C1 segment of cervical spinal cord (tissue), 14 donors: ENCODE measurements at regions not wholly inside any gene's neighbourhood (a gene's known extent, or its start where the extent isn't known, plus 50 kb on each side); places are given as distances from the start of the nearest gene placed in this dataset.
A peak's percentile ranks its signal among the peaks of the same experiment; 100 is the strongest.

Experiments
- DNase-seq, 14 donors: peaks; one replicate each; lab custom pipeline; 2025; lab: John Stamatoyannopoulos, UW

- DNase-seq: no peak
Observed at GRCh38 chr1:22245726-22246125, 102.8 kb upstream of the WNT4 start.

DNA sequence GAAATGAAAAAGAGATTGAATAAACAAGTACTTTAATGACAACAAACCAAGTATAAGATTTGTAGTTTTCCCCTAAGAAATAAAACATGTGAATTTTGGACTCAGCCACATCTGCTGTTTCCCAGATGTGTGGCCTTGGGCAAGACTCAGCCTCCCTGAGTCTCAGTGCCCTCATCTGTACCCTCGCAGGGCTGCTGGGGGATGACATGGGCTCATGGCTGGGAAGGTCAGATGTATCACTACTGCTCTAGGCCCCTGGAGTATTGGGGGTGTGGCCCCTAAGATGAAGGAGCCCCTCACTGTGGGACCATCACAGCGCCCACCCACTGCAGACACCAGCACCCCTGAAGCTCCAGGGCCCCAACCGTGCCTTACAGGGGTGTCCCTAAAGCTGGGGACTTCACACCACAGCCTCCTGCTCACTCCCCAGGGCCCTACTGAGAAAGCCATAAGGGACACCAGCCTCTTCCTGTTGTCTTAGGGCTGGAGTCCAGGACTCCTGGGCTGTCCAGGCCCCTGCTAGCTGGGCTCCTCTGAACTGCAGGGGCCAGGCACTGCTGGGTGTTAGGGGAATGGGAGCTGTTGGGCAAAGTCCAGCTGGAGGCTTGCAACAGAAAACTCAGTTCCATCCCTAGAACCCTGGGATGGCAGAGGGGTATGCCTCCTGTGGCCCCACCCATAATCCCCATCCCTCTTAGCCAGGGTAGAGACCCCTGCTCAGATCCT lies 104.0 kb upstream of the WNT4 start:
- DNase-seq: no peak

GRCh38 chr1:22247527-22248245 lies 104.8 kb upstream of the WNT4 start:
- DNase-seq: no peak

- DNase-seq: peak in 5 of 14 donors; percentile 0 to 67 (median 5)
Observed at GRCh38 chr1:22248746-22249145, 105.8 kb upstream of the WNT4 start.

GRCh38 chr1:22249928-22250680 lies 107.2 kb upstream of the WNT4 start:
- no peak for DNase-seq

DNA sequence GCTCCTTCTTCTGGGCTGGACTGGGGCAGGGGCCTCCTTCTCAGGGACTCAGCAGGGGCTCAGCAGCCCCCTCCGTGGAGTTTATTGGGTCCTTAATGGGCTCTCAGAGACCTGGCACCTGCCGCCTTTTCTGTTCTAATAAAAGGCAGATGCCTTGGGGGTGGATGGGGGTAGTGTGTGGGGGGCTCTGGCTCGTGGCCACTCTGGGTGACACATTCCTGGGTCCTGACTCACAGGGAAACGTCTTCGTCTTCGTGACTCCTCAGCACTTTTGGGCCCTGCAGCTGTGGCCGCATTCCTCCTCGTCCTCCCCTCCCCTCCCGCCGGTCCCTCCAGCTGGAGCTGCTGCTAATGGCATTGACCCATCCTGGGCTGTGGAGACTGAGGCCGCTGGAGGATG lies 107.8 kb upstream of the WNT4 start:
- no peak for DNase-seq

DNA sequence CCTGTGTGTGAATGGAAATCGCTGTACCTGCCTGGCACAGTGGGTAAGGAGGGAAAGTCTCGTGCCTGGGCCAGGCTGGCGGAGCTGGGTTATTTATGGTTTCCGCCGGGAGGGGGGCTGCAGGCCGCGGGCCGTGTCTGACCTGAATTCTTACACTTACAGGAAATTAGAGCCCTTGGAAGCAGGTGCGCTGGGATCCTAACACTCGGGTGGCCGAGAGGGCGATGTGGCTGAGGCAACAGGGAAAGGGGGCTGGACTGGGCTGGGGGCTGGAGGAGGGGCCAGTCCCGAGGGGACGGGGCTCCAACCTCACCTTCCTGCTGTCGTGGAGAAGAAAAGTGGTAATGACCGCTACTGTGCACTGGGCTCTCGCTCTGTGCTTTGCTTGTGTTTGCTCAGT lies 109.4 kb upstream of the WNT4 start:
- DNase-seq: no peak

- DNase-seq: no peak
Observed at GRCh38 chr1:22253012-22253790, 110.3 kb upstream of the WNT4 start.

DNA sequence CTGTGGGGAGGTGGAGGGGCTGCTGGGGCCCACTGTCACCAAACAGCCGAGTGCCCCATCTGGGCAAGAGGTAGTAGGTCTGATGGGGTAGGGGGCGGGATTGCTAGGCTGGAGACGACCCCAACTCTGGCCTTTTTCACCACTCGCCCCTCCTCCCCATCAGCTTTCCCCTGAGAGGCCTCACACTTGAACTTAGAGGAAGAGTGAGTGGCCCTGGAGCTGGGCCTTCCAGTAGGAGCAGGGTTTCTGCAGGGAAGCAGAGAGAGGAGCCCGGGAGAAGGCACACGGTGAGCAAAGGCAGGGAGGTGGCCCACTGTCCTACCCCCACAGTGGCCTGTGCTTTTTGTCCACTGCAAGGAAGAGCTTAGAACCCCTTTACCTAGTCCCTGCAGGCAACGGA lies 111.9 kb upstream of the WNT4 start:
- no peak for DNase-seq

GRCh38 chr1:22255341-22256212 lies 112.7 kb upstream of the WNT4 start:
- DNase-seq: no peak

DNA sequence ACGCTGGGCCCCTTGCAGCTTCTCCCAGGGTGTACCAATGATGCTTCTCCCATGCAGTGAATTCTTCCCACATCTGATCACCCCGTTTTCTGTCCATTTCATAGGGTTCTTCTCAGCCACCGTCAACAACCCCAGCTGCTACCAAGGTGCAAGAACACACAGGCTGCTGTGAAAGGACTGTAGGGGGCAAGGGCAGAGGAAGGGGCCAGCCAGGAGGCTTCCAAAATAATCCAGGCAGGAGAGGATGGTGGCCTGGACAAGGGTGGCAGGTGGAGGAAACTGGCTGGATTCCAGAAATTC lies 113.3 kb upstream of the WNT4 start:
- no peak for DNase-seq

DNA sequence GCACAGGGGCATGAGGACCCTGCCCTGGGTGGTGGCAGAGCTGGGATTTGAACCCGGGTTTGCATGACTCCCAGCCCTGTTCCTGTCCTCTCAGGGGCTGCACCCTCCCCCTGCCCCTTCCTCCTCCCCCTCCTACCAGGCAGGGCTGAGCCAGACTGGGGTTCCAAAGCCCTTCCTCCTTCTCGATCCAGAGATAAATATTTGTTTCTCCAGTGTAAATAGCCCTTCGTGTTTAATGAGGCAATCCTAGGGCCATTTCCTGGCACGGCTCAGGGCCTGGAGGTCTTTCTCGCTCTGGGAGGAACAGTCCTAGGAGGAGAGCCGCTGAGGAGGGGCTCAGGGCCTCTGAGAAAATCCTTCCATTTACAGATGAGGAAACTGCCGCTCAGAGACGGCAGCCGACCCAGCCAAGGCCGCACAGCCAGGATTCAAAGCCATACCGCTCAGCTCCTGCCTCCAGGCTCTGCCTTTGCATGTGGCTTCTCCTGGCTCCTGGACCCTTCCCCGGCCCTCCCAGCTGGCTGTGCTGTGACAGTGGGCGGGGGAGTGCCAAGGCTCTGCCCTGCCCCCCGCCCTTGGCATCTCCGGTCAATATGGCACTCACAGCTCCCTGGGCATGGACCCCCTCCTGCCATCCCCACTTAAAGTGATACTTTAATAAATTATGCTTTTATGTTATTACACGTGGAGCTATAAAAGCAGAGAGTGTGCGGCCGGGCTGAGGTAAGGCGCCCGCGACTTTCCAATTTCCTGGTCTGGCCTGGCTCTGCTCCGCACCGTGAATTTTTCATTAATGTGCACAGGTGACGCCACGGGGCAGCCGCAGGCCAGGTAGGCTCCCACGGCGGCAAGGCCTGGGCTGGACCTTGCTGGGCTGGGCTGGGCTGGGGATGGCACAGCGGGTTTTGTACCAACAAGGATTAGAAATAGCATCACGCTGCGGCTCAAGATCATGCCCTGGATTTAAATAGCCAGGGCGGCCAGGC lies 114.7 kb upstream of the WNT4 start:
- DNase-seq: no peak

DNA sequence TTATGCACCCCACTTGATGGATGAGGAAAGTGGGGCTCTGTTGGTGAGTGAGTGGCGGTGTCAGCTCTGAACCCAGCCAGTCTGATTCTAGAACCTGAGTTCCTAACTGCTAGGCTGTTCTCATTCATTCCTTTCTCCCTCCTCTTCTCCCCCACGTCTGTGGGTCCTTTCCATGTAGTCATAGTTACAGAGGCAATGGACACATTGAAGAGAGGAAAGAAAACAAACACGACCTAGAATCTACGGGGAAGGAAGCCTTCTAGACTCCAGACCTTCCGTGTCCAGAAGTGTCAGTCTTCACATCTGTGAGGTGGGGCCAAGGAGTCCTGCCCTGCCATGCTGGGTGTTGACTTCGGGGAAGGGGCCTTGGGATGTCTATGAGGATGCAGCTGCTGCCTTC lies 115.8 kb upstream of the WNT4 start:
- DNase-seq: no peak

GRCh38 chr1:22259551-22260282 lies 116.8 kb upstream of the WNT4 start:
- no peak for DNase-seq

- no peak for DNase-seq
Observed at GRCh38 chr1:22260860-22261432, 118.0 kb upstream of the WNT4 start.

DNA sequence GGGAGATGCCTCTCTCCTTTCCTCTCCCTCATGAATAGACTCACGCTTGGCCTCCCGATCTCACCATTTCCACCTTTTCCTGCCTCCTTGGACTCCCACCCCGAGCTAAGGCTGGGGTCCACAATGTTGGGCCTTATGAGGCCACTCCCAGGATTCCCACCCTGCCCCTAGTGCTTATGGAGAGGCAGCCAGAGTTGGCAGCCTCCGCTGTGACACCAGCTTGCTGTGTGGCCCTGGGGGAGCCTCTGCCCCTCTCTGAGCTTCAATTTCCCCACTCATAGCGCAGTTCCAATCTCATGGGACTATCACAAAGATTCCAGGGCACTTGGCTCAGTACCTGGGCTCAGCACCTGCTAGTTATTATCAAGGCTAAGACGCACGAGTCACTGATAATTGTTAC lies 118.7 kb upstream of the WNT4 start:
- no peak for DNase-seq

DNA sequence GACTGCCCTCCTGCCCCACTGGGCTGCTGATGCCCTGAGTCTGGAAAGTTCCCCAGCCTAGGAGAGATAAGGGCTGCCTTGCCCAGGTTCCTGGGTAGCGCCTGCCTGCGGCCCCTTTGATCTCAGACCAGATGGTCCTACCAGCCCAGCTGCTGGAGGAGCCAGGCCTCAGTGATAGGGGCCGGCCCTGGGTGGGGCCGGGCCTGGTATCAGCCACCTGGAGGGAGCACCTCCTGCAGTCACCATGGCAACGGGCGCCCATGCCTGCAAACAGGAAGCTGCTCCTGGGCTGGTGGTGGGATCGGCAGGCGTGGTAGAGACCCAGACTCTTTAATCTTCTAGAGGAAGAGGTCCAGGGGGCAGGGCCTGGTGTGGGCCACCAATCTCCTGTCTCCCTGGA lies 119.7 kb upstream of the WNT4 start:
- DNase-seq: no peak

- no peak for DNase-seq
Observed at GRCh38 chr1:22263359-22263758, 120.5 kb upstream of the WNT4 start.
